GM12878 (cell line): ENCODE measurements at regions not wholly inside any gene's neighbourhood (a gene's known extent, or its start where the extent isn't known, plus 50 kb on each side); places are given as distances from the start of the nearest gene placed in this dataset.

ENCODE experiments used
- ATAC-seq: fragments of 200-7000 bp; cut with Tn5 transposase; 3 replicates; pipeline ENCODE4 v1.9.1; 2020; ENCODE audit warnings: mild to moderate bottlenecking, moderate library complexity
- BruUV-seq: library from RNA; stranded (reverse); fragments of 400-500 nt; replicated peaks from 2 replicates; lab custom pipeline; 2021; lab: Mats Ljungman, UMichigan
- CTCF ChIA-PET: fragments of 300-600 bp; sonication (Branson Sonifier 250); formaldehyde crosslinking; extraction: SDS; loops from one replicate; lab custom pipeline; 2021; ENCODE audit warnings: inconsistent platforms; lab: Yijun Ruan, JAX
- POLR2A ChIA-PET: fragments of 350-600 bp; formaldehyde crosslinking; extraction: SDS; loops from one replicate; lab custom pipeline; 2021; ENCODE audit warnings: inconsistent platforms; lab: Charles Lee
- RAD21 ChIA-PET: fragments of 300-600 bp; sonication (Branson Sonifier 250); formaldehyde crosslinking; loops from one replicate; lab custom pipeline; 2023; ENCODE audit warnings: antibody characterized with exemption; ENCODE audit not compliant: unreplicated experiment; lab: Charles Lee
- SMC1A ChIA-PET: fragments of 300-600 bp; sonication (Branson Sonifier 250); formaldehyde crosslinking; loops from one replicate; lab custom pipeline; 2023; ENCODE audit not compliant: unreplicated experiment, uncharacterized antibody; lab: Charles Lee
- DNase-seq: peaks from one replicate; pipeline ENCODE4 v3.0.0-alpha.2; 2011; ENCODE audit warnings: low read depth, low spot score
- FAIRE-seq: peaks from 3 replicates; lab custom pipeline; 2011; peaks lifted over from hg19 to GRCh38; lab: Jason Lieb, UNC
- H2AFZ ChIP-seq: 2 replicates; pipeline ENCODE4 v1.6.0; 2011; ENCODE audit warnings: low read depth, low read length, control low read depth; ENCODE audit not compliant: control insufficient read depth
- H3K27ac ChIP-seq: 2 replicates; pipeline ENCODE4 v1.5.1; 2011; ENCODE audit warnings: control low read depth; ENCODE audit not compliant: control insufficient read depth, insufficient read depth
- H3K27me3 ChIP-seq, 2 experiments: replicated peaks in 1 of 2; 2 replicates each; pipeline versions ENCODE4 v1.6.0 to v1.6.1; 2011; ENCODE audit warnings: low read length in 1 of 2; ENCODE audit not compliant: control insufficient read depth in 2 of 2, insufficient read depth in 2 of 2
- H3K36me3 ChIP-seq, 2 experiments: 2 replicates each; pipeline ENCODE4 v1.5.1; 2011; ENCODE audit warnings: low read length in 1 of 2; ENCODE audit not compliant: control insufficient read depth in 2 of 2, insufficient read depth in 2 of 2
- H3K4me1 ChIP-seq: 2 replicates; pipeline ENCODE4 v1.6.1; 2011; ENCODE audit warnings: mild to moderate bottlenecking, low read length, moderate library complexity, mixed read lengths; ENCODE audit not compliant: control insufficient read depth, insufficient read depth
- H3K4me2 ChIP-seq: 2 replicates; pipeline ENCODE4 v1.6.0; 2011; ENCODE audit warnings: control low read depth; ENCODE audit not compliant: control insufficient read depth, insufficient read depth
- H3K4me3 ChIP-seq: fragments of 200-600 bp; sonication (generic); 2 replicates; pipeline ENCODE4 v1.5.1; 2016
- H3K79me2 ChIP-seq: 2 replicates; pipeline ENCODE4 v1.6.0; 2011; ENCODE audit warnings: low read length; ENCODE audit not compliant: control insufficient read depth, insufficient read depth
- H3K9ac ChIP-seq: 2 replicates; pipeline ENCODE4 v1.8.0; 2011; ENCODE audit warnings: low read length, control low read depth, mixed read lengths; ENCODE audit not compliant: control insufficient read depth, insufficient read depth
- H3K9me3 ChIP-seq: replicated peaks from 3 replicates; pipeline ENCODE4 v1.5.1; 2011; ENCODE audit warnings: mild to moderate bottlenecking, low read length; ENCODE audit not compliant: control insufficient read depth, insufficient read depth
- H4K20me1 ChIP-seq: 2 replicates; pipeline ENCODE4 v1.6.0; 2011; ENCODE audit not compliant: control insufficient read depth, insufficient read depth
- ATF7 ChIP-seq: fragments of 450-650 bp; IDR thresholded peaks from 2 replicates; pipeline ENCODE4 v1.6.1; 2016; ENCODE audit warnings: low read depth, mild to moderate bottlenecking
- RAD21 ChIP-seq: IDR thresholded peaks from 2 replicates; pipeline ENCODE4 v1.6.1; 2011; ENCODE audit warnings: mild to moderate bottlenecking, low read depth, low read length, moderate library complexity; ENCODE audit not compliant: insufficient read depth
- WGBS: methylation state at CpG from one replicate; pipeline ENCODE4 v1.1.6; 2016; ENCODE audit warnings: low lambda C conversion rate; ENCODE audit not compliant: insufficient replicate concordance, insufficient coverage; ENCODE audit errors: missing lambda C conversion rate; 5-methylcytosine and 5-hydroxymethylcytosine counted together
- in situ Hi-C: fragments of 300-500 bp; cut with MboI; formaldehyde crosslinking; loops from 9 replicates; pipeline ENCODE4 v1.14.3; 2018; ENCODE audit warnings: mixed read lengths
- intact Hi-C: fragments of 100-400 bp; cut with micrococcal nuclease; formaldehyde crosslinking; loops from one replicate; pipeline ENCODE4 v1.14.2; 2022; ENCODE audit not compliant: unreplicated experiment
- TF ChIP-seq, protein P1 (sequence below): fragments of 450-650 bp; IDR thresholded peaks from 2 replicates; pipeline ENCODE4 v1.6.1; 2017; ENCODE audit warnings: low read depth, mild to moderate bottlenecking, moderate library complexity
- TF ChIP-seq, protein P2 (sequence below): IDR thresholded peaks from 2 replicates; pipeline ENCODE4 v1.6.1; 2011; ENCODE audit warnings: mild to moderate bottlenecking, low read depth, low read length, moderate library complexity; ENCODE audit not compliant: insufficient replicate concordance
- TF ChIP-seq, protein P3 (sequence below): fragments of 450-650 bp; conservative IDR thresholded peaks from 2 replicates; pipeline ENCODE4 v1.6.1; 2017; ENCODE audit warnings: mild to moderate bottlenecking, moderate library complexity

DNA sequence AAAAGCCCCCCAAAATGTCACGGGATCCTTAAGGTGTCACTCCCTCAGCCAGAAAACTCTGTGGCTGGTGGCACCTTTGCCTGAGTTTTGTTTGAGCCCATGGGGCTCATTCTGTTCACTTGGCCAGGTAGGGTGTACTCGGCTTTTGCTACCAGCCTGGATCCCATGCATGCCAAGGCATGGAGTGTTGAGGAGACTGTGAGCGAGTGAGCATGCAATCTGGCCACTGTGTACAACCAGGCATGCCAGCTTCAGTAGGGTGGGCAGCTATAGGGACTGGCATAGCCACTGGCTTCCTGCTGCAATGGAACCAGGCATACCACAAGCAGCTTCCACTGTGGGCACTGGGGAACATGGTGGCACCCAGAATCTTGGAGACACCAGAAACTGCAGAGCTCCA lies 436.0 kb upstream of the GRM3 start:
- Histone ChIP-seq H3K4me3 (no peak overlapping the region), H3K27me3 (no peaks in the 10 kb centered on the region), H3K79me2 (no peaks in the 10 kb centered on the region), H3K9ac (no peak overlapping the region), H3K27ac (no peak overlapping the region), H2AFZ (no peak overlapping the region), H3K36me3 (no peaks in the 10 kb centered on the region), H3K4me1 (no peaks in the 10 kb centered on the region), H3K4me2 (no peak overlapping the region), H3K9me3 (no peaks in the 10 kb centered on the region), H4K20me1 (no peaks in the 10 kb centered on the region)
- intact Hi-C loops (no loop called here), in situ Hi-C loops (no loop called here)
- RAD21 ChIA-PET, result no interaction called here
- no TSS peak for BruUV-seq
- ATAC-seq, result no peak
- SMC1A ChIA-PET, result no interaction called here
- 8% methylated on average over 3 of the region's 3 CpGs for WGBS
- no peak for FAIRE-seq
- CTCF ChIA-PET, result no interaction called here
- POLR2A ChIA-PET, result no interaction called here
- DNase-seq, result no peak
- TF ChIP-seq, protein P1, sequence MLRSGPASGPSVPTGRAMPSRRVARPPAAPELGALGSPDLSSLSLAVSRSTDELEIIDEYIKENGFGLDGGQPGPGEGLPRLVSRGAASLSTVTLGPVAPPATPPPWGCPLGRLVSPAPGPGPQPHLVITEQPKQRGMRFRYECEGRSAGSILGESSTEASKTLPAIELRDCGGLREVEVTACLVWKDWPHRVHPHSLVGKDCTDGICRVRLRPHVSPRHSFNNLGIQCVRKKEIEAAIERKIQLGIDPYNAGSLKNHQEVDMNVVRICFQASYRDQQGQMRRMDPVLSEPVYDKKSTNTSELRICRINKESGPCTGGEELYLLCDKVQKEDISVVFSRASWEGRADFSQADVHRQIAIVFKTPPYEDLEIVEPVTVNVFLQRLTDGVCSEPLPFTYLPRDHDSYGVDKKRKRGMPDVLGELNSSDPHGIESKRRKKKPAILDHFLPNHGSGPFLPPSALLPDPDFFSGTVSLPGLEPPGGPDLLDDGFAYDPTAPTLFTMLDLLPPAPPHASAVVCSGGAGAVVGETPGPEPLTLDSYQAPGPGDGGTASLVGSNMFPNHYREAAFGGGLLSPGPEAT, result no peak
- TF ChIP-seq, protein P2, sequence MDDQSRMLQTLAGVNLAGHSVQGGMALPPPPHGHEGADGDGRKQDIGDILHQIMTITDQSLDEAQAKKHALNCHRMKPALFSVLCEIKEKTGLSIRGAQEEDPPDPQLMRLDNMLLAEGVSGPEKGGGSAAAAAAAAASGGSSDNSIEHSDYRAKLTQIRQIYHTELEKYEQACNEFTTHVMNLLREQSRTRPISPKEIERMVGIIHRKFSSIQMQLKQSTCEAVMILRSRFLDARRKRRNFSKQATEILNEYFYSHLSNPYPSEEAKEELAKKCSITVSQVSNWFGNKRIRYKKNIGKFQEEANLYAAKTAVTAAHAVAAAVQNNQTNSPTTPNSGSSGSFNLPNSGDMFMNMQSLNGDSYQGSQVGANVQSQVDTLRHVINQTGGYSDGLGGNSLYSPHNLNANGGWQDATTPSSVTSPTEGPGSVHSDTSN, result no peak
- TF ChIP-seq RAD21 (no peak), ATF7 (no peak)
- TF ChIP-seq, protein P3, sequence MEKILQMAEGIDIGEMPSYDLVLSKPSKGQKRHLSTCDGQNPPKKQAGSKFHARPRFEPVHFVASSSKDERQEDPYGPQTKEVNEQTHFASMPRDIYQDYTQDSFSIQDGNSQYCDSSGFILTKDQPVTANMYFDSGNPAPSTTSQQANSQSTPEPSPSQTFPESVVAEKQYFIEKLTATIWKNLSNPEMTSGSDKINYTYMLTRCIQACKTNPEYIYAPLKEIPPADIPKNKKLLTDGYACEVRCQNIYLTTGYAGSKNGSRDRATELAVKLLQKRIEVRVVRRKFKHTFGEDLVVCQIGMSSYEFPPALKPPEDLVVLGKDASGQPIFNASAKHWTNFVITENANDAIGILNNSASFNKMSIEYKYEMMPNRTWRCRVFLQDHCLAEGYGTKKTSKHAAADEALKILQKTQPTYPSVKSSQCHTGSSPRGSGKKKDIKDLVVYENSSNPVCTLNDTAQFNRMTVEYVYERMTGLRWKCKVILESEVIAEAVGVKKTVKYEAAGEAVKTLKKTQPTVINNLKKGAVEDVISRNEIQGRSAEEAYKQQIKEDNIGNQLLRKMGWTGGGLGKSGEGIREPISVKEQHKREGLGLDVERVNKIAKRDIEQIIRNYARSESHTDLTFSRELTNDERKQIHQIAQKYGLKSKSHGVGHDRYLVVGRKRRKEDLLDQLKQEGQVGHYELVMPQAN, result no peak
